GM12891 (cell line): ENCODE measurements at regions not wholly inside any gene's neighbourhood (a gene's known extent, or its start where the extent isn't known, plus 50 kb on each side); places are given as distances from the start of the nearest gene placed in this dataset.

ENCODE experiments used
- PAX5 ChIP-seq: IDR thresholded peaks from 2 replicates; pipeline ENCODE4 v1.6.1; 2011; ENCODE audit warnings: low read length, moderate library complexity, mild to moderate bottlenecking; ENCODE audit not compliant: insufficient read depth, severe bottlenecking
- POLR2A ChIP-seq: IDR thresholded peaks from 2 replicates; pipeline ENCODE4 v1.6.1; 2011; ENCODE audit warnings: low read depth, low read length, control low read depth
- POLR2AphosphoS5 ChIP-seq: IDR thresholded peaks from 2 replicates; pipeline ENCODE4 v1.6.1; 2011; ENCODE audit warnings: low read depth, low read length, control low read depth
- TAF1 ChIP-seq: IDR thresholded peaks from 2 replicates; pipeline ENCODE4 v1.6.1; 2011; ENCODE audit warnings: low read depth, low read length, control low read depth

DNA sequence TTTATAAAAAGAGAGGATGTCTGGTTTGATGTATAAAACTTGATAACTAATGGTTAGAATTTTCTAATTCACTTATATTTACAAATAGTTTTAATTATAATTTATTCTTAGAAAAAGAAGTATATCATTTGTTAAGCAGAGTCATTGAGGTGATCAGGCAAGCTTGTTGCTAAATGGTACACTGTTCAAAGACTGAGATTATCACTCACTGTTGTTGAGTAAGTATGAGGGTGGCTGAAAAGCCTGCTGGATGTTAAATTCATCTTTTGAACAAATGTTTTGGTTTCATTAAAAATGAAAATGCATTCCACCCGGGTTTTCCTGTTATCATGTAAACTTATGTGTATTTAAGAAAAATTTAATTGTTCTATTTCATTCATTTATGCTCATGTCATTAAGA is 451.8 kb downstream of the ADAMTS20 start:
- TF ChIP-seq POLR2AphosphoS5 (no peak), POLR2A (no peak), TAF1 (no peak), PAX5 (no peak)
